Activated naive CD8-positive, alpha-beta T cell treated with anti-CD3 and anti-CD28 coated beads, Interleukin-2, amount 10 ng/mL, durations not matched to agents 7 days and 5 days (primary cell): ENCODE measurements at regions not wholly inside any gene's neighbourhood (a gene's known extent, or its start where the extent isn't known, plus 50 kb on each side); places are given as distances from the start of the nearest gene placed in this dataset.

Experiments
- ATAC-seq: fragments of 150-1000 bp; cut with Tn5 transposase; one replicate; pipeline ENCODE4 v1.10.0; 2021; ENCODE audit warnings: low read depth, moderate library complexity
- POLR2A ChIA-PET: fragments of 350-600 bp; sonication (Branson Sonifier 250); formaldehyde crosslinking; loops from one replicate; lab custom pipeline; 2021; ENCODE audit warnings: antibody characterized with exemption; lab: Charles Lee
- DNase-seq: peaks from one replicate; pipeline ENCODE4 v3.0.0; 2021
- H3K27ac Mint-ChIP-seq: one replicate; pipeline ENCODE4 v1.8.0; 2022; ENCODE audit warnings: mild to moderate bottlenecking, mixed read lengths
- H3K27me3 Mint-ChIP-seq: one replicate; pipeline ENCODE4 v1.8.0; 2022; ENCODE audit warnings: mild to moderate bottlenecking, moderate library complexity, mixed read lengths
- H3K36me3 Mint-ChIP-seq: one replicate; pipeline ENCODE4 v1.8.0; 2021; ENCODE audit warnings: mild to moderate bottlenecking, mixed read lengths
- H3K4me1 Mint-ChIP-seq: one replicate; pipeline ENCODE4 v1.8.0; 2021; ENCODE audit warnings: mixed read lengths
- H3K4me3 Mint-ChIP-seq: one replicate; pipeline ENCODE4 v1.8.0; 2022; ENCODE audit warnings: mild to moderate bottlenecking, moderate library complexity, mixed read lengths
- H3K9me3 Mint-ChIP-seq: one replicate; pipeline ENCODE4 v1.8.0; 2021; ENCODE audit warnings: mixed read lengths

- Mint-ChIP-seq H3K27me3 (no peaks in the 10 kb centered on the region), H3K4me1 (no peaks in the 10 kb centered on the region), H3K9me3 (peaks cover 10% of the 10 kb centered on the region), H3K36me3 (peaks cover 25% of the 10 kb centered on the region), H3K27ac (no peak overlapping the region), H3K4me3 (no peak overlapping the region)
- ATAC-seq (no peak), DNase-seq (no peak)
- POLR2A ChIA-PET = no interaction called here
Observed at GRCh38 chr10:6365384-6365783, 162.7 kb downstream of the PFKFB3 start.
